Endothelial cell (in vitro differentiated cells): ENCODE measurements at regions not wholly inside any gene's neighbourhood (a gene's known extent, or its start where the extent isn't known, plus 50 kb on each side); places are given as distances from the start of the nearest gene placed in this dataset.

ENCODE experiments used
- DNase-seq: peaks from one replicate; pipeline ENCODE4 v3.0.0; 2021; ENCODE audit warnings: low spot score
- H3K27ac Mint-ChIP-seq: one replicate; pipeline ENCODE4 v1.8.0; 2021; ENCODE audit warnings: mixed read lengths, inconsistent platforms; ENCODE audit not compliant: unreplicated experiment
- H3K27me3 Mint-ChIP-seq: one replicate; pipeline ENCODE4 v1.8.0; 2021; ENCODE audit warnings: mild to moderate bottlenecking, moderate library complexity, mixed read lengths, inconsistent platforms; ENCODE audit not compliant: unreplicated experiment
- H3K36me3 Mint-ChIP-seq: one replicate; pipeline ENCODE4 v1.8.0; 2021; ENCODE audit warnings: mild to moderate bottlenecking, low read depth, mixed read lengths, inconsistent platforms; ENCODE audit not compliant: unreplicated experiment
- H3K4me1 Mint-ChIP-seq: one replicate; pipeline ENCODE4 v1.8.0; 2021; ENCODE audit warnings: mild to moderate bottlenecking, mixed read lengths, inconsistent platforms; ENCODE audit not compliant: unreplicated experiment
- H3K4me3 Mint-ChIP-seq: one replicate; pipeline ENCODE4 v1.8.0; 2021; ENCODE audit warnings: mild to moderate bottlenecking, mixed read lengths, inconsistent platforms; ENCODE audit not compliant: unreplicated experiment
- H3K9me3 Mint-ChIP-seq: one replicate; pipeline ENCODE4 v1.8.0; 2021; ENCODE audit warnings: mixed read lengths, inconsistent platforms; ENCODE audit not compliant: unreplicated experiment
- TF ChIP-seq, protein P1 (sequence below): fragments of 200-600 bp; sonication (generic); IDR thresholded peaks from one replicate; pipeline ENCODE4 v1.5.0; 2021; ENCODE audit warnings: antibody characterized with exemption; ENCODE audit not compliant: unreplicated experiment

DNA sequence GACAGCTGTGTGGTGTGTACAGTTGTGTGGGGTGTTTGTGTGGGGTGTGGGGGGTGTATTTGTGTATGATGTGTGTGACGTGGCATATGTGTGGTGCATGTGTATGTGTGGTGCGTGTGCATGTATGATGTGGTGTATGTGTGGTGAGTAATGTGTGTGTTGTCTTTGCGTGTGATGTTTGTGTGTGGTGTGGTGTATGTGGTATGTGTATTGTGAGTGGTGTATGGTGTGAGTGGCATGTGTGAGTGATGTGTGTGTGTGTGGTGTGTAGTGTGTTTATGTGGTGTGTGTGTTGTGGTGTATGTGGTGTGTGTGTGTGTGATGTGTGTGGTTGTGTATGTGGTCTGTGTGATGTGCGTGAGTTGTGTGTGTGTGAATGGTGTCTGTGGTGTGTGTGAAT lies 191.1 kb downstream of the MELK start:
- Mint-ChIP-seq H3K27me3 (peaks cover 8% of the 10 kb centered on the region), H3K9me3 (no peaks in the 10 kb centered on the region), H3K27ac (no peak overlapping the region)

DNA sequence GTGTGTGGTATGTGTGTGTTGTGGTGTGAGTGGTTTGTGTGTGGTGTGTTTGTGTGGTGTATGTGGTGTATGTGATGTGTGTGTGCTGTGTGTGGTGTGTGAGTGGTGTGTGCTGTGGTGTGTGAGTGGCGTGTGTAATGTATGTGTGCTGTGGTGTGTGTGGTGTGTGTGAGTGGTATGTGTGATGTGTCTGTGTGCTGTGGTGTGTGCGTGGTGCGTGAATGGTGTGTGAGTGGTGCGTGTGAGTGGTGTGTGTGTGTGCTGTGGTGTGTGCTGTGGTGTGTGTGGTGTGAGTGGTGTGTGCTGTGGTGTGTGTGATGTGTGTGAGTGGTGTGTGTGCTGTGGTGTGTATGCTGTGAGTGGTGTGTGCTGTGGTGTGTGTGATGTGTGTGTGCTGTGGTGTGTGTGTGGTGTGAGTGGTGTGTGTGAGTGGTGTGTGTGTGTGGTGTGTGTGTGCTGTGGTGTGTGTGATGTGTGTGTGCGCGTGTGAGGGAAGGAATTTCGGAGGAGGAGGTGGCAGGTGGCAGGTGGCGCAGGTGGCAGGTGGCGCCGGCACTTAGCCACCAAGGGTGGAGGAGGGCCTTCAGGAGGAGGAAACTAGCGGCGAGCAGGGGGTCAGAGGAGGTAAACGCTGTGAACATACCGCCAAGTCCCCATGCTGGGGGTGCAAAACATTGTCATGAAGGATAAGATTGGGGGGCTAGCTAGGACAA lies 191.8 kb downstream of the MELK start:
- H3K4me1 Mint-ChIP-seq: no peaks in the 10 kb centered on the region
- H3K4me3 Mint-ChIP-seq: no peak overlapping the region
- no peaks in the 10 kb centered on the region for H3K36me3 Mint-ChIP-seq
- DNase-seq: no peak
- TF ChIP-seq, protein P1, sequence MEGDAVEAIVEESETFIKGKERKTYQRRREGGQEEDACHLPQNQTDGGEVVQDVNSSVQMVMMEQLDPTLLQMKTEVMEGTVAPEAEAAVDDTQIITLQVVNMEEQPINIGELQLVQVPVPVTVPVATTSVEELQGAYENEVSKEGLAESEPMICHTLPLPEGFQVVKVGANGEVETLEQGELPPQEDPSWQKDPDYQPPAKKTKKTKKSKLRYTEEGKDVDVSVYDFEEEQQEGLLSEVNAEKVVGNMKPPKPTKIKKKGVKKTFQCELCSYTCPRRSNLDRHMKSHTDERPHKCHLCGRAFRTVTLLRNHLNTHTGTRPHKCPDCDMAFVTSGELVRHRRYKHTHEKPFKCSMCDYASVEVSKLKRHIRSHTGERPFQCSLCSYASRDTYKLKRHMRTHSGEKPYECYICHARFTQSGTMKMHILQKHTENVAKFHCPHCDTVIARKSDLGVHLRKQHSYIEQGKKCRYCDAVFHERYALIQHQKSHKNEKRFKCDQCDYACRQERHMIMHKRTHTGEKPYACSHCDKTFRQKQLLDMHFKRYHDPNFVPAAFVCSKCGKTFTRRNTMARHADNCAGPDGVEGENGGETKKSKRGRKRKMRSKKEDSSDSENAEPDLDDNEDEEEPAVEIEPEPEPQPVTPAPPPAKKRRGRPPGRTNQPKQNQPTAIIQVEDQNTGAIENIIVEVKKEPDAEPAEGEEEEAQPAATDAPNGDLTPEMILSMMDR: no peak
- H3K9me3 Mint-ChIP-seq: no peaks in the 10 kb centered on the region
- H3K27ac Mint-ChIP-seq: no peak overlapping the region
- H3K27me3 Mint-ChIP-seq: peaks cover 8% of the 10 kb centered on the region

More for the DNA sequence above, 191.1 kb downstream of the MELK start:
- Mint-ChIP-seq H3K36me3 (no peaks in the 10 kb centered on the region), H3K4me3 (no peak overlapping the region), H3K4me1 (no peaks in the 10 kb centered on the region)
- TF ChIP-seq, protein P1: no peak
- DNase-seq: no peak

DNA sequence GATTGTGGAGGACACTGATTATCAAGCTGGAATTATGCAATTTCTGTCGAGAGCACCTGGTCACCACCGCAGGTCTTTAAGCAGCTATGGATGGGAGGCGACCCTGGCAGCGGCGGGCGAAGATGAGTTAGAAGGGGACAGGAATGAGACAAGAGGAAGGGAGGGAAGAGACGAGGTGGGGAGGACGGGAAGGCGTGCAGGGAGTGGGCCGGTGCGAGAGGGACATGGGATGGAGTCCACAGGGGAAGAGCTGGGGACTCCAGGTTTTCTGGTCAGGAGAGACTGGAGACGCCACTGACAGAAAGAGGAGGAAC lies 192.3 kb downstream of the MELK start:
- no peak overlapping the region for H3K4me3 Mint-ChIP-seq
- H3K27me3 Mint-ChIP-seq: peaks cover 6% of the 10 kb centered on the region
- H3K9me3 Mint-ChIP-seq: no peaks in the 10 kb centered on the region
- TF ChIP-seq, protein P1: no peak
- H3K4me1 Mint-ChIP-seq: peaks cover 4% of the 10 kb centered on the region
- DNase-seq: no peak
- H3K27ac Mint-ChIP-seq: no peak overlapping the region
- H3K36me3 Mint-ChIP-seq: no peaks in the 10 kb centered on the region

DNA sequence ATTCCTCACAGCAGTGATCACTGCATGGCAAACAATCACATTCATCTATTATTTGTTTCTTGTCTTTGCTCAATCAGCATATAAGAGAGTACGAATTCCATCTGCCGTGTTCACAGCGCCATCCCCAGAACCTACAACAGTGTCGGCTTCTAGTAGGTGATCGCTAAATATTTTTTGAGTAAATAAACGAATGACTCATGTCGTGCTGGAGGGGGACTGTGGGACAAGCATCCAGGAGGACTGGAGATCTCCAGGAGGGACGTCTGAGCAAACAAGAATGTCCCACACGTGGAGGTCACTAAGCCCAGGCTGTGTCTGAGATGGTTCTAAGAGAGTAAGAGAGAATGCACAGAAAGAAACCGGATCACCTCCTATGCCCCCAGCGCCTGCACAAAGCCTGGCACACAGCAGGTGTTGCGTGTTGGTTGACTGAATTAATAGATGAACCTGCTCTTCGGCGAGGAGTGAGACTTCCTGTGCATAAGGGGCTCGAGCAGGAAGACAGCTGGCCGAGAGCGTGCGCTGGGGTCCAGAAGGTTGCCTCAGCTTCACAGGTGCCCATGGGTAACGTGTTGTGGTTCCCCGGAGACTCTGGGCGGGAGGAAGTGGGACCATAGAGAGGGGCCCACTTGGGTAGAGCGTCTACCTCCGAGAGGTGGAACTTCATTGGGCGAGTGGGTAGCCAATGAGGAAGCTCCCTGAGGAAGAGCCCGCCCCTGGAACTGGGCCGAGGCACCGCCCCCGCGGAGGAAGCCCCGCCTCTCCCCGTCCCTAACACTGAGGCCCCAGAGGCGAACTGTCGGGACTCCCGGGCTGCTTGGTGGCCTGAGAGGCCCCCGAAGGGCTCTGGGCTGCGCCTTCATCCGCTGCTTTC lies 193.0 kb downstream of the MELK start:
- H3K4me3 Mint-ChIP-seq: peak overlapping the region; percentile 51
- H3K4me1 Mint-ChIP-seq: peaks cover 8% of the 10 kb centered on the region
- peak; percentile 75 for DNase-seq
- H3K9me3 Mint-ChIP-seq: no peaks in the 10 kb centered on the region
- TF ChIP-seq, protein P1: no peak
- H3K27ac Mint-ChIP-seq: peak overlapping the region; percentile 40
- peaks cover 6% of the 10 kb centered on the region for H3K27me3 Mint-ChIP-seq
- H3K36me3 Mint-ChIP-seq: no peaks in the 10 kb centered on the region

DNA sequence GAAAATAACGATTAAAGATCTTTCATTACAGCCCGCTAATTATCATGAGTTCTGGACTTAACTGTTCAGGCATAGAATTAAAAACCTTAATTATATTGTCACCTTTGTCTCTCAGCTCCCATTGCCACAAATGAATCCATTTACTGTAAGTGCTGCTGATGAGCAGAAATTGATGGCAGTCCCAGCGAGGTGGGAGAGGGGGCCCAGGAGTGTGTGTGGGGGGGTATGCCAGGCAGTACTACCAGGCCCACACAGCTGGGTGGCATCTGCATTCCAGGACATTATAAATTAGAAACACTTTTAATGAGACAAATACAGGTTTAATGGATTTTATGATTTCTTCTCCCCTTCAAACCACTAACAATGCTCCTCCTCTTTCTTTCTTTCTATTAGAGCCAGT lies 196.0 kb downstream of the MELK start:
- DNase-seq: no peak
- Mint-ChIP-seq H3K9me3 (no peaks in the 10 kb centered on the region), H3K36me3 (no peaks in the 10 kb centered on the region), H3K4me3 (no peak overlapping the region), H3K4me1 (peaks cover 11% of the 10 kb centered on the region), H3K27ac (no peak overlapping the region), H3K27me3 (peaks cover 7% of the 10 kb centered on the region)
- TF ChIP-seq, protein P1: no peak
